IMR-90 (cell line): ENCODE measurements at regions not wholly inside any gene's neighbourhood (a gene's known extent, or its start where the extent isn't known, plus 50 kb on each side); places are given as distances from the start of the nearest gene placed in this dataset.

ENCODE experiments used
- ATAC-seq: fragments of 200-7000 bp; cut with Tn5 transposase; 2 replicates; pipeline ENCODE4 v1.9.1; 2020; ENCODE audit warnings: low read depth, mild to moderate bottlenecking, moderate library complexity
- BruUV-seq: library from RNA; stranded (reverse); fragments of 400-500 nt; replicated peaks from 2 replicates; lab custom pipeline; 2021; lab: Mats Ljungman, UMichigan
- CTCF ChIA-PET: fragments of 300-600 bp; formaldehyde crosslinking; extraction: SDS; loops from one replicate; lab custom pipeline; 2021; ENCODE audit warnings: antibody characterized with exemption; lab: Yijun Ruan, JAX
- POLR2A ChIA-PET: fragments of 300-600 bp; sonication (Branson Sonifier 250); formaldehyde crosslinking; loops from one replicate; lab custom pipeline; 2022; ENCODE audit warnings: antibody characterized with exemption; ENCODE audit not compliant: unreplicated experiment; lab: Charles Lee
- DNase-seq: peaks from one replicate; pipeline ENCODE4 v3.0.0; 2013
- H2AFZ ChIP-seq: replicated peaks from 2 replicates; pipeline ENCODE3; 2013; ENCODE audit warnings: low read length, mild to moderate bottlenecking; ENCODE audit not compliant: poor library complexity
- H2AK5ac ChIP-seq: 2 replicates; pipeline ENCODE4 v1.6.1; 2013; ENCODE audit warnings: low read depth, low read length, inconsistent platforms
- H2AK9ac ChIP-seq: replicated peaks from 2 replicates; pipeline ENCODE3; 2013; ENCODE audit warnings: mild to moderate bottlenecking, low read depth, low read length, moderate library complexity; ENCODE audit not compliant: poor library complexity
- H2BK120ac ChIP-seq: 2 replicates; pipeline ENCODE4 v1.6.1; 2013; ENCODE audit warnings: low read depth, low read length, inconsistent platforms
- H2BK15ac ChIP-seq: 3 replicates; pipeline ENCODE4 v1.6.1; 2013; ENCODE audit warnings: low read depth, low read length, inconsistent platforms
- H2BK20ac ChIP-seq: 2 replicates; pipeline ENCODE4 v1.6.1; 2013; ENCODE audit warnings: low read depth, mild to moderate bottlenecking, inconsistent platforms, low read length, moderate library complexity
- H2BK5ac ChIP-seq: 2 replicates; pipeline ENCODE4 v1.6.1; 2013; ENCODE audit warnings: mild to moderate bottlenecking, low read depth, low read length, inconsistent platforms; ENCODE audit not compliant: poor library complexity, severe bottlenecking
- H3K14ac ChIP-seq: replicated peaks from 2 replicates; pipeline ENCODE4 v1.6.1; 2013; ENCODE audit warnings: low read depth, low read length, inconsistent platforms
- H3K18ac ChIP-seq: 2 replicates; pipeline ENCODE4 v1.6.1; 2013; ENCODE audit warnings: low read depth, low read length, control low read depth
- H3K23ac ChIP-seq: 2 replicates; pipeline ENCODE4 v1.6.1; 2013; ENCODE audit warnings: low read depth, low read length, inconsistent platforms
- H3K27ac ChIP-seq: 2 replicates; pipeline ENCODE4 v1.5.1; 2013; ENCODE audit warnings: mild to moderate bottlenecking, control low read depth, low read length; ENCODE audit not compliant: insufficient read depth
- H3K27me3 ChIP-seq: 2 replicates; pipeline ENCODE4 v1.6.1; 2013; ENCODE audit warnings: low read length; ENCODE audit not compliant: control insufficient read depth, insufficient read depth
- H3K36me3 ChIP-seq: 2 replicates; pipeline ENCODE4 v1.6.1; 2013; ENCODE audit warnings: low read length, mixed read lengths; ENCODE audit not compliant: control insufficient read depth, insufficient read depth
- H3K4ac ChIP-seq: 2 replicates; pipeline ENCODE4 v1.6.1; 2013; ENCODE audit warnings: low read depth, low read length, inconsistent platforms
- H3K4me1 ChIP-seq: 2 replicates; pipeline ENCODE4 v1.6.1; 2013; ENCODE audit warnings: low read length, mixed read lengths; ENCODE audit not compliant: control insufficient read depth, insufficient read depth
- H3K4me2 ChIP-seq: 2 replicates; pipeline ENCODE4 v1.6.1; 2013; ENCODE audit warnings: low read depth, mild to moderate bottlenecking, control low read depth, low read length, moderate library complexity
- H3K4me3 ChIP-seq: 2 replicates; pipeline ENCODE4 v1.5.1; 2013; ENCODE audit warnings: low read depth, mild to moderate bottlenecking, control low read depth, low read length, moderate library complexity; ENCODE audit not compliant: insufficient read depth
- H3K56ac ChIP-seq: 2 replicates; pipeline ENCODE4 v1.6.1; 2013; ENCODE audit warnings: low read length, inconsistent platforms; ENCODE audit not compliant: insufficient read depth; ENCODE audit errors: extremely low read depth
- H3K79me1 ChIP-seq, 2 experiments: 2 replicates each; pipeline ENCODE4 v1.6.1; 2013; ENCODE audit warnings: low read length in 2 of 2, inconsistent platforms in 1 of 2, low read depth in 1 of 2
- H3K9ac ChIP-seq: 2 replicates; pipeline ENCODE4 v1.6.1; 2013; ENCODE audit warnings: low read depth, low read length, control low read depth
- H3K9me1 ChIP-seq: 2 replicates; pipeline ENCODE4 v1.6.1; 2013; ENCODE audit warnings: low read length, inconsistent platforms; ENCODE audit not compliant: insufficient read depth
- H3K9me3 ChIP-seq: 2 replicates; pipeline ENCODE4 v1.6.1; 2013; ENCODE audit warnings: low read length; ENCODE audit not compliant: control insufficient read depth, insufficient read depth
- H4K20me1 ChIP-seq: 2 replicates; pipeline ENCODE4 v1.6.1; 2013; ENCODE audit warnings: low read length, inconsistent platforms; ENCODE audit not compliant: insufficient read depth
- H4K5ac ChIP-seq: 2 replicates; pipeline ENCODE4 v1.6.1; 2013; ENCODE audit warnings: mild to moderate bottlenecking, low read depth, low read length, control low read depth
- H4K8ac ChIP-seq, 2 experiments: 2 replicates each; pipeline ENCODE4 v1.6.1; 2013; ENCODE audit warnings: low read depth in 2 of 2, low read length in 2 of 2, control low read depth in 1 of 2, inconsistent platforms in 1 of 2
- H4K91ac ChIP-seq: 2 replicates; pipeline ENCODE4 v1.6.1; 2013; ENCODE audit warnings: low read depth, low read length, inconsistent platforms; ENCODE audit not compliant: insufficient read depth
- BHLHE40 ChIP-seq: fragments of 150-350 bp; IDR thresholded peaks from 2 replicates; pipeline ENCODE4 v1.6.1; 2016; ENCODE audit warnings: mild to moderate bottlenecking, low read depth, low read length
- CEBPB ChIP-seq: IDR thresholded peaks from 2 replicates; pipeline ENCODE4 v1.6.1; 2012; ENCODE audit warnings: low read depth, low read length, improper control_type of control experiment
- CHD1 ChIP-seq: IDR thresholded peaks from 2 replicates; pipeline ENCODE4 v1.6.1; 2012; ENCODE audit warnings: low read depth, low read length, improper control_type of control experiment
- FOS ChIP-seq: fragments of 150-350 bp; IDR thresholded peaks from 2 replicates; pipeline ENCODE4 v1.6.1; 2016; ENCODE audit warnings: low read depth, low read length
- MAFK ChIP-seq: IDR thresholded peaks from 2 replicates; pipeline ENCODE4 v1.6.1; 2012; ENCODE audit warnings: low read depth, low read length, improper control_type of control experiment
- MAZ ChIP-seq: IDR thresholded peaks from 2 replicates; pipeline ENCODE4 v1.6.1; 2012; ENCODE audit warnings: low read depth, mild to moderate bottlenecking, low read length, improper control_type of control experiment, moderate library complexity, borderline replicate concordance
- MXI1 ChIP-seq: IDR thresholded peaks from 2 replicates; pipeline ENCODE4 v1.6.1; 2012; ENCODE audit warnings: low read depth, mild to moderate bottlenecking, low read length, moderate library complexity, borderline replicate concordance
- NFE2L2 ChIP-seq: fragments of 150-350 bp; IDR thresholded peaks from 2 replicates; pipeline ENCODE4 v1.6.1; 2016; ENCODE audit warnings: low read depth, mild to moderate bottlenecking, low read length
- POLR2A ChIP-seq: IDR thresholded peaks from 2 replicates; pipeline ENCODE4 v1.6.1; 2012; ENCODE audit warnings: mild to moderate bottlenecking, low read depth, low read length
- RAD21 ChIP-seq: IDR thresholded peaks from 2 replicates; pipeline ENCODE4 v1.6.1; 2012; ENCODE audit warnings: low read length, improper control_type of control experiment
- RCOR1 ChIP-seq: IDR thresholded peaks from 2 replicates; pipeline ENCODE4 v1.6.1; 2012; ENCODE audit warnings: mild to moderate bottlenecking, low read length, improper control_type of control experiment; ENCODE audit not compliant: insufficient replicate concordance
- RFX5 ChIP-seq: IDR thresholded peaks from 2 replicates; pipeline ENCODE4 v1.8.0; 2012; ENCODE audit warnings: low read depth, mild to moderate bottlenecking, low read length, moderate library complexity
- SMC3 ChIP-seq: fragments of 150-350 bp; IDR thresholded peaks from 2 replicates; pipeline ENCODE4 v1.6.1; 2016; ENCODE audit warnings: low read depth, mild to moderate bottlenecking, antibody characterized with exemption, low read length, moderate library complexity
- dilution Hi-C: fragments of 300-500 bp; cut with HindIII; formaldehyde crosslinking; loops from one replicate; pipeline ENCODE4 v1.14.3; 2018; ENCODE audit warnings: low sequenced_read_pairs; ENCODE audit not compliant: unreplicated experiment
- in situ Hi-C: fragments of 300-500 bp; cut with MboI; formaldehyde crosslinking; loops from 3 replicates; pipeline ENCODE4 v1.14.3; 2019; ENCODE audit warnings: low sequenced_read_pairs, inconsistent platforms, mixed read lengths
- intact Hi-C: fragments of 100-400 bp; cut with micrococcal nuclease; formaldehyde crosslinking; loops from 2 replicates; pipeline ENCODE4 v1.10.0; 2022
- TF ChIP-seq, protein P1 (sequence below): fragments of 150-350 bp; IDR thresholded peaks from 2 replicates; pipeline ENCODE4 v1.6.1; 2017; ENCODE audit warnings: mild to moderate bottlenecking, antibody characterized with exemption, low read length, low read depth
- TF ChIP-seq, protein P2 (sequence below): conservative IDR thresholded peaks from 2 replicates; pipeline ENCODE4 v1.5.1; 2012; ENCODE audit warnings: mild to moderate bottlenecking, low read depth, low read length, improper control_type of control experiment
- TF ChIP-seq, protein P3 (sequence below): fragments of 150-350 bp; IDR thresholded peaks from 2 replicates; pipeline ENCODE4 v1.6.1; 2016; ENCODE audit warnings: low read depth, mild to moderate bottlenecking, low read length, moderate library complexity, borderline replicate concordance

DNA sequence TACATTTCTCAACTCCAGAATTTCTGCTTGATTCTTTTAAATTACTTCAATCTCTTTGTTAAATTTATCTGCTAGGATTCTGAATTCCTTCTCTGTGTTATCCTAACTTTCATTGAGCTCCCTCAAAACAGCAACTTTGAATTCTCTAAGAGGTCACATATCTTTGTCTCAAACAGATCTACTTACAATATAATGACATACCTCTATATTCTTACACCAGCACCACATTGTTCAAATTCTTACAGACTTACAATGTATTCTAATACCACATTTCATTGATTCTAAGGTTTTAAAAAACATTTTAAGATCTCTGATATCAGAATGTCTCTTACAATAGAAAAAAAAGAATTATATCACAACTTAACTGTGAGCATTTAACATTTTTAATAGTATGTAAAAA, 77.4 kb downstream of the DIRAS3 start:
- Histone ChIP-seq H3K4me2 (no peak overlapping the region), H3K4me3 (no peak overlapping the region), H4K91ac (no peak overlapping the region), H3K27ac (no peak overlapping the region), H4K5ac (no peak overlapping the region), H4K8ac (no peak overlapping the region), H3K9me3 (no peaks in the 10 kb centered on the region), H2BK15ac (no peak overlapping the region), H2AK5ac (no peak overlapping the region), H2AFZ (no peak overlapping the region), H3K14ac (no peak overlapping the region), H2BK20ac (no peak overlapping the region), H3K79me1 (no peaks in the 10 kb centered on the region), H3K23ac (no peak overlapping the region), H3K56ac (no peak overlapping the region), H3K9me1 (no peaks in the 10 kb centered on the region), H3K4me1 (no peaks in the 10 kb centered on the region), H3K36me3 (no peaks in the 10 kb centered on the region), H4K20me1 (no peaks in the 10 kb centered on the region), H2BK120ac (no peak overlapping the region), H3K9ac (no peak overlapping the region), H3K4ac (no peak overlapping the region), H2BK5ac (no peak overlapping the region), H2AK9ac (no peak overlapping the region), H3K18ac (no peak overlapping the region), H3K27me3 (no peaks in the 10 kb centered on the region)
- dilution Hi-C loops = no loop called here
- ChIA-PET CTCF (no interaction called here), POLR2A (no interaction called here)
- intact Hi-C loops = no loop called here
- TF ChIP-seq POLR2A (no peak), RAD21 (no peak), MAFK (no peak), CHD1 (no peak), NFE2L2 (no peak), MXI1 (no peak), FOS (no peak), CEBPB (no peak), MAZ (no peak), SMC3 (no peak), BHLHE40 (no peak), RCOR1 (no peak), RFX5 (no peak)
- TF ChIP-seq, protein P1, sequence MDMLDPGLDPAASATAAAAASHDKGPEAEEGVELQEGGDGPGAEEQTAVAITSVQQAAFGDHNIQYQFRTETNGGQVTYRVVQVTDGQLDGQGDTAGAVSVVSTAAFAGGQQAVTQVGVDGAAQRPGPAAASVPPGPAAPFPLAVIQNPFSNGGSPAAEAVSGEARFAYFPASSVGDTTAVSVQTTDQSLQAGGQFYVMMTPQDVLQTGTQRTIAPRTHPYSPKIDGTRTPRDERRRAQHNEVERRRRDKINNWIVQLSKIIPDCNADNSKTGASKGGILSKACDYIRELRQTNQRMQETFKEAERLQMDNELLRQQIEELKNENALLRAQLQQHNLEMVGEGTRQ = no peak
- TF ChIP-seq, protein P2, sequence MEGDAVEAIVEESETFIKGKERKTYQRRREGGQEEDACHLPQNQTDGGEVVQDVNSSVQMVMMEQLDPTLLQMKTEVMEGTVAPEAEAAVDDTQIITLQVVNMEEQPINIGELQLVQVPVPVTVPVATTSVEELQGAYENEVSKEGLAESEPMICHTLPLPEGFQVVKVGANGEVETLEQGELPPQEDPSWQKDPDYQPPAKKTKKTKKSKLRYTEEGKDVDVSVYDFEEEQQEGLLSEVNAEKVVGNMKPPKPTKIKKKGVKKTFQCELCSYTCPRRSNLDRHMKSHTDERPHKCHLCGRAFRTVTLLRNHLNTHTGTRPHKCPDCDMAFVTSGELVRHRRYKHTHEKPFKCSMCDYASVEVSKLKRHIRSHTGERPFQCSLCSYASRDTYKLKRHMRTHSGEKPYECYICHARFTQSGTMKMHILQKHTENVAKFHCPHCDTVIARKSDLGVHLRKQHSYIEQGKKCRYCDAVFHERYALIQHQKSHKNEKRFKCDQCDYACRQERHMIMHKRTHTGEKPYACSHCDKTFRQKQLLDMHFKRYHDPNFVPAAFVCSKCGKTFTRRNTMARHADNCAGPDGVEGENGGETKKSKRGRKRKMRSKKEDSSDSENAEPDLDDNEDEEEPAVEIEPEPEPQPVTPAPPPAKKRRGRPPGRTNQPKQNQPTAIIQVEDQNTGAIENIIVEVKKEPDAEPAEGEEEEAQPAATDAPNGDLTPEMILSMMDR = no peak
- TF ChIP-seq, protein P3, sequence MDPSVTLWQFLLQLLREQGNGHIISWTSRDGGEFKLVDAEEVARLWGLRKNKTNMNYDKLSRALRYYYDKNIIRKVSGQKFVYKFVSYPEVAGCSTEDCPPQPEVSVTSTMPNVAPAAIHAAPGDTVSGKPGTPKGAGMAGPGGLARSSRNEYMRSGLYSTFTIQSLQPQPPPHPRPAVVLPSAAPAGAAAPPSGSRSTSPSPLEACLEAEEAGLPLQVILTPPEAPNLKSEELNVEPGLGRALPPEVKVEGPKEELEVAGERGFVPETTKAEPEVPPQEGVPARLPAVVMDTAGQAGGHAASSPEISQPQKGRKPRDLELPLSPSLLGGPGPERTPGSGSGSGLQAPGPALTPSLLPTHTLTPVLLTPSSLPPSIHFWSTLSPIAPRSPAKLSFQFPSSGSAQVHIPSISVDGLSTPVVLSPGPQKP = no peak
- no TSS peak for BruUV-seq
- ATAC-seq (no peak), DNase-seq (peak; percentile 16)
- in situ Hi-C loops = no loop called here
